H1 (cell line): ENCODE measurements at regions not wholly inside any gene's neighbourhood (a gene's known extent, or its start where the extent isn't known, plus 50 kb on each side); places are given as distances from the start of the nearest gene placed in this dataset.

Experiments
- CTCF ChIA-PET: fragments of 300-600 bp; sonication (Branson Sonifier 250); formaldehyde crosslinking; loops from one replicate; lab custom pipeline; 2021; ENCODE audit not compliant: partially characterized antibody; lab: Charles Lee
- POLR2A ChIA-PET: fragments of 300-600 bp; sonication (Branson Sonifier 250); formaldehyde crosslinking; loops from one replicate; lab custom pipeline; 2021; ENCODE audit warnings: inconsistent platforms; ENCODE audit not compliant: partially characterized antibody; lab: Charles Lee
- DNase-seq, 2 experiments: peaks; one replicate each; pipeline versions ENCODE4 v3.0.0 to v3.0.0-alpha.2; 2010 to 2022; ENCODE audit warnings: low spot score in 2 of 2, low read depth in 1 of 2, mixed read lengths in 1 of 2
- FAIRE-seq: peaks from 2 replicates; lab custom pipeline; 2011; peaks lifted over from hg19 to GRCh38; lab: Jason Lieb, UNC
- H2AFZ ChIP-seq: 2 replicates; pipeline ENCODE4 v1.8.1; 2012; ENCODE audit warnings: low read length, inconsistent platforms
- H2AK5ac ChIP-seq: 2 replicates; pipeline ENCODE4 v1.6.1; 2013; ENCODE audit warnings: low read depth, low read length
- H2BK120ac ChIP-seq: replicated peaks from 2 replicates; pipeline ENCODE3; 2013; ENCODE audit warnings: low read depth, low read length, inconsistent platforms
- H2BK12ac ChIP-seq: 2 replicates; pipeline ENCODE4 v1.6.1; 2013; ENCODE audit warnings: low read depth, low read length
- H2BK15ac ChIP-seq: 2 replicates; pipeline ENCODE4 v1.6.1; 2013; ENCODE audit warnings: low read length
- H2BK20ac ChIP-seq: 2 replicates; pipeline ENCODE4 v1.6.1; 2013; ENCODE audit warnings: low read length
- H2BK5ac ChIP-seq: 2 replicates; pipeline ENCODE4 v1.6.1; 2013; ENCODE audit warnings: low read depth, low read length
- H3K14ac ChIP-seq: 2 replicates; pipeline ENCODE4 v1.6.1; 2013; ENCODE audit warnings: inconsistent platforms; ENCODE audit not compliant: insufficient read length
- H3K18ac ChIP-seq: 2 replicates; pipeline ENCODE4 v1.6.1; 2013; ENCODE audit warnings: low read length; ENCODE audit errors: extremely low read depth
- H3K23ac ChIP-seq: 2 replicates; pipeline ENCODE4 v1.6.1; 2013; ENCODE audit warnings: inconsistent platforms; ENCODE audit not compliant: insufficient read length
- H3K23me2 ChIP-seq: 2 replicates; pipeline ENCODE4 v1.6.1; 2013; ENCODE audit warnings: low read depth, low read length
- H3K27ac ChIP-seq: 2 replicates; pipeline ENCODE4 v1.6.1; 2011; ENCODE audit warnings: low read depth, low read length, inconsistent platforms
- H3K27me3 ChIP-seq, 4 experiments: replicated peaks in 1 of 4; 1 replicate in 1 of 4; 2 replicates in 3 of 4; pipeline versions ENCODE4 v1.6.1 to v1.8.1; 2011 to 2013; ENCODE audit warnings: low read length in 3 of 4, mild to moderate bottlenecking in 3 of 4, inconsistent platforms in 2 of 4, mixed read lengths in 2 of 4, moderate library complexity in 1 of 4; ENCODE audit not compliant: control insufficient read depth in 3 of 4, insufficient read depth in 3 of 4; ENCODE audit errors: extremely low read depth in 1 of 4
- H3K36me3 ChIP-seq, 4 experiments: 2 replicates each; pipeline versions ENCODE4 v1.6.1 to v1.8.1; 2011 to 2013; ENCODE audit warnings: mild to moderate bottlenecking in 4 of 4, low read length in 3 of 4, moderate library complexity in 2 of 4, control low read depth in 1 of 4, inconsistent platforms in 1 of 4; ENCODE audit not compliant: insufficient read depth in 4 of 4, control insufficient read depth in 2 of 4
- H3K4ac ChIP-seq: replicated peaks from 2 replicates; pipeline ENCODE3; 2013; ENCODE audit warnings: low read length, low read depth, mixed read lengths, inconsistent platforms; ENCODE audit not compliant: insufficient read length
- H3K4me1 ChIP-seq, 4 experiments: replicated peaks in 1 of 4; 1 replicate in 1 of 4; 2 replicates in 3 of 4; pipeline versions ENCODE4 v1.6.1 to v1.8.1; 2011 to 2013; ENCODE audit warnings: low read length in 3 of 4, inconsistent platforms in 2 of 4, mixed read lengths in 1 of 4; ENCODE audit not compliant: insufficient read depth in 4 of 4, control insufficient read depth in 3 of 4
- H3K4me2 ChIP-seq, 2 experiments: 2 replicates each; pipeline versions ENCODE4 v1.6.1 to v1.8.1; 2011 to 2013; ENCODE audit warnings: low read depth in 2 of 2, low read length in 2 of 2, control low read depth in 1 of 2, inconsistent platforms in 1 of 2, mild to moderate bottlenecking in 1 of 2; ENCODE audit not compliant: insufficient read depth in 1 of 2
- H3K4me3 ChIP-seq, 4 experiments: fragments of 200-600, 300-600 bp in 1 of 4; sonication (generic), shearing (Covaris generic), sonication (Bioruptor Twin) in 1 of 4; 2 replicates each; pipeline versions ENCODE4 v1.5.1 to v1.8.1; 2011 to 2016; ENCODE audit warnings: low read length in 4 of 4, low read depth in 3 of 4, control low read depth in 2 of 4, inconsistent platforms in 2 of 4, mild to moderate bottlenecking in 2 of 4, mixed read lengths in 1 of 4, moderate library complexity in 1 of 4; ENCODE audit not compliant: insufficient read depth in 2 of 4; ENCODE audit errors: extremely low read depth in 1 of 4
- H3K56ac ChIP-seq: replicated peaks from 2 replicates; pipeline ENCODE3; 2013; ENCODE audit warnings: low read depth, mild to moderate bottlenecking, mixed read lengths, low read length, inconsistent platforms; ENCODE audit not compliant: insufficient read length
- H3K79me1 ChIP-seq: 2 replicates; pipeline ENCODE4 v1.6.1; 2013; ENCODE audit warnings: low read depth, low read length, control low read depth
- H3K79me2 ChIP-seq, 2 experiments: 2 replicates each; pipeline versions ENCODE4 v1.6.1 to v1.8.1; 2012 to 2013; ENCODE audit warnings: low read length in 2 of 2, mild to moderate bottlenecking in 2 of 2, inconsistent platforms in 1 of 2; ENCODE audit not compliant: insufficient read depth in 2 of 2, control insufficient read depth in 1 of 2
- H3K9ac ChIP-seq, 4 experiments: replicated peaks in 1 of 4; 1 replicate in 1 of 4; 2 replicates in 3 of 4; pipeline versions ENCODE4 v1.6.1 to v1.8.1; 2011 to 2013; ENCODE audit warnings: low read depth in 3 of 4, low read length in 3 of 4, control low read depth in 2 of 4, mild to moderate bottlenecking in 2 of 4, moderate library complexity in 2 of 4, inconsistent platforms in 1 of 4; ENCODE audit errors: extremely low read depth in 1 of 4
- H3K9me3 ChIP-seq, 2 experiments: 2 replicates each; pipeline versions ENCODE4 v1.6.1 to v1.8.1; 2012 to 2013; ENCODE audit warnings: mild to moderate bottlenecking in 2 of 2, moderate library complexity in 2 of 2, control low read depth in 1 of 2, inconsistent platforms in 1 of 2, low read depth in 1 of 2, low read length in 1 of 2, mixed read lengths in 1 of 2; ENCODE audit not compliant: insufficient read depth in 2 of 2
- H4K20me1 ChIP-seq, 2 experiments: replicated peaks in 1 of 2; 2 replicates each; pipeline versions ENCODE3 to v1.8.1; 2011 to 2013; ENCODE audit warnings: inconsistent platforms in 2 of 2, low read length in 2 of 2, mild to moderate bottlenecking in 1 of 2; ENCODE audit not compliant: insufficient read depth in 2 of 2, control insufficient read depth in 1 of 2
- H4K5ac ChIP-seq: 2 replicates; pipeline ENCODE4 v1.6.1; 2013; ENCODE audit warnings: low read length, low read depth, mixed read lengths, inconsistent platforms; ENCODE audit not compliant: insufficient read length
- H4K8ac ChIP-seq: 2 replicates; pipeline ENCODE4 v1.8.0; 2013; ENCODE audit warnings: mild to moderate bottlenecking, moderate library complexity, low read length, inconsistent platforms; ENCODE audit not compliant: insufficient read depth; ENCODE audit errors: extremely low read depth
- H4K91ac ChIP-seq: replicated peaks from 2 replicates; pipeline ENCODE3; 2013; ENCODE audit warnings: low read length, mixed read lengths, inconsistent platforms; ENCODE audit not compliant: insufficient read length
- ASH2L ChIP-seq: fragments of 200-600, 300-600 bp; sonication (generic); IDR thresholded peaks from one replicate; pipeline ENCODE4 v1.7.1; 2017; ENCODE audit warnings: low read length
- CTBP2 ChIP-seq: IDR thresholded peaks from 2 replicates; pipeline ENCODE4 v1.7.0; 2011; ENCODE audit warnings: borderline replicate concordance, mild to moderate bottlenecking, moderate library complexity, mixed read lengths, low read length; ENCODE audit not compliant: insufficient read depth, insufficient read length
- EZH2 ChIP-seq: fragments of 200-600 bp; sonication (generic); IDR thresholded peaks from 2 replicates; pipeline ENCODE4 v1.7.1; 2012; ENCODE audit warnings: low read depth, mild to moderate bottlenecking, moderate library complexity, low read length, inconsistent platforms; ENCODE audit not compliant: severe bottlenecking
- GABPA ChIP-seq: IDR thresholded peaks from 2 replicates; pipeline ENCODE4 v1.6.1; 2011; ENCODE audit warnings: mild to moderate bottlenecking, low read length, moderate library complexity, borderline replicate concordance; ENCODE audit not compliant: insufficient read depth
- JUND ChIP-seq: IDR thresholded peaks from 2 replicates; pipeline ENCODE4 v1.6.1; 2011; ENCODE audit warnings: mild to moderate bottlenecking, improper control_type of control experiment, low read length
- RAD21 ChIP-seq, 2 experiments: IDR thresholded peaks in 1 of 2; conservative IDR thresholded peaks in 1 of 2; 2 replicates each; pipeline ENCODE4 v1.6.1; 2011; ENCODE audit warnings: low read depth in 2 of 2, low read length in 2 of 2, improper control_type of control experiment in 1 of 2, inconsistent platforms in 1 of 2, mild to moderate bottlenecking in 1 of 2, moderate library complexity in 1 of 2
- SIN3A ChIP-seq, 2 experiments: IDR thresholded peaks in 1 of 2; conservative IDR thresholded peaks in 1 of 2; 2 replicates each; pipeline ENCODE4 v1.6.1; 2011 to 2012; ENCODE audit warnings: low read length in 2 of 2, improper control_type of control experiment in 1 of 2, low read depth in 1 of 2, mild to moderate bottlenecking in 1 of 2
- SIX5 ChIP-seq: IDR thresholded peaks from 2 replicates; pipeline ENCODE4 v1.6.1; 2011; ENCODE audit warnings: mild to moderate bottlenecking, low read depth, low read length
- SP1 ChIP-seq: IDR thresholded peaks from 2 replicates; pipeline ENCODE4 v1.6.1; 2011; ENCODE audit warnings: low read depth, low read length
- SRF ChIP-seq: IDR thresholded peaks from 2 replicates; pipeline ENCODE4 v1.6.1; 2011; ENCODE audit warnings: mild to moderate bottlenecking, low read depth, low read length, moderate library complexity
- TBP ChIP-seq: IDR thresholded peaks from 2 replicates; pipeline ENCODE4 v1.6.1; 2011; ENCODE audit warnings: low read depth, low read length, improper control_type of control experiment
- WGBS, 2 experiments: shearing (Covaris generic) in 1 of 2; methylation state at CpG; one replicate each; pipeline versions ENCODE4 v1.1.6 to v1.1.7; 2013 to 2015; ENCODE audit warnings: low lambda C conversion rate in 2 of 2, mixed read lengths in 2 of 2, inconsistent platforms in 1 of 2, low coverage in 1 of 2, missing lambda C conversion rate in 1 of 2; ENCODE audit not compliant: insufficient replicate concordance in 2 of 2, insufficient coverage in 1 of 2, insufficient read length in 1 of 2; ENCODE audit errors: extremely low coverage in 1 of 2, missing lambda C conversion rate in 1 of 2; 5-methylcytosine and 5-hydroxymethylcytosine counted together
- TF ChIP-seq, protein P1 (sequence below): IDR thresholded peaks from 2 replicates; pipeline ENCODE4 v1.6.1; 2011; ENCODE audit warnings: low read length, improper control_type of control experiment

GRCh38 chr13:72122661-72123255, 255.8 kb upstream of the DACH1 start:
- no peaks in the 10 kb centered on the region for H3K79me2 ChIP-seq
- DNase-seq: no peak
- no peaks in the 10 kb centered on the region for H3K79me1 ChIP-seq
- peak overlapping the region; percentile 78 for H2BK12ac ChIP-seq
- no peaks in the 10 kb centered on the region for H3K9me3 ChIP-seq
- no peaks in the 10 kb centered on the region for H3K36me3 ChIP-seq
- H4K5ac ChIP-seq: no peak overlapping the region
- no peak overlapping the region for H3K14ac ChIP-seq
- no peaks in the 10 kb centered on the region for H4K20me1 ChIP-seq
- no peak overlapping the region for H4K91ac ChIP-seq
- H3K56ac ChIP-seq: no peak overlapping the region
- POLR2A ChIA-PET: no interaction called here
- peak overlapping the region; percentile 74 for H3K4ac ChIP-seq
- peak overlapping the region; percentile 76; the same call in 1 of the 2 replicates for H2BK5ac ChIP-seq
- no peak overlapping the region for H2BK15ac ChIP-seq
- peak overlapping the region; percentile 10 to 52; a peak in 2 of 4 replicates for H3K4me2 ChIP-seq
- H3K4me1 ChIP-seq: peaks cover 0 to 14% (median 5%) of the 10 kb centered on the region in 4 experiments; a peak in 4 of 7 replicates
- H2AK5ac ChIP-seq: no peak overlapping the region
- WGBS, 2 experiments: 98% methylated on average over 3 of the region's 3 CpGs; no CpG with 5 or more reads in 1 of the 2 experiments
- H3K27ac ChIP-seq: no peak overlapping the region
- peak overlapping the region; percentile 91; the same call in 1 of the 2 replicates for H2BK20ac ChIP-seq
- no peak overlapping the region for H4K8ac ChIP-seq
- H2BK120ac ChIP-seq: no peak overlapping the region
- no peaks in the 10 kb centered on the region for H3K27me3 ChIP-seq
- H2AFZ ChIP-seq: peak overlapping the region; percentile 81
- no peak overlapping the region for H3K23ac ChIP-seq
- CTCF ChIA-PET: interaction anchor here (0.6 to 1.5 kb wide), 3 partner anchors 18 to 244 kb away, joined by 3 read pairs; no protein-coding TSS in a partner anchor
- FAIRE-seq: no peak
- no peak overlapping the region; a peak in 1 of 8 replicates for H3K4me3 ChIP-seq
- peak overlapping the region; percentile 73; the same call in 1 of the 2 replicates for H3K18ac ChIP-seq
- H3K9ac ChIP-seq: no peak overlapping the region
- no peaks in the 10 kb centered on the region for H3K23me2 ChIP-seq
- no peak for TF ChIP-seq JUND
- no peak for TF ChIP-seq SIN3A (conservative IDR thresholded peaks at IDR 0.05 in 1 of 2, IDR thresholded peaks at IDR 0.05 in 1 of 2; ENCODE audit: low read depth in 1 of 2, low read length in 2 of 2)
- TF ChIP-seq SIX5: no peak
- no peak for TF ChIP-seq EZH2
- no peak for TF ChIP-seq SRF
- TF ChIP-seq CTBP2: no peak
- TF ChIP-seq TBP: no peak
- no peak for TF ChIP-seq SP1
- TF ChIP-seq GABPA: no peak
- no peak for TF ChIP-seq RAD21 (IDR thresholded peaks at IDR 0.05 in 1 of 2, conservative IDR thresholded peaks at IDR 0.05 in 1 of 2; ENCODE audit: low read depth in 2 of 2, low read length in 2 of 2)
- TF ChIP-seq ASH2L: no peak
- TF ChIP-seq, protein P1, sequence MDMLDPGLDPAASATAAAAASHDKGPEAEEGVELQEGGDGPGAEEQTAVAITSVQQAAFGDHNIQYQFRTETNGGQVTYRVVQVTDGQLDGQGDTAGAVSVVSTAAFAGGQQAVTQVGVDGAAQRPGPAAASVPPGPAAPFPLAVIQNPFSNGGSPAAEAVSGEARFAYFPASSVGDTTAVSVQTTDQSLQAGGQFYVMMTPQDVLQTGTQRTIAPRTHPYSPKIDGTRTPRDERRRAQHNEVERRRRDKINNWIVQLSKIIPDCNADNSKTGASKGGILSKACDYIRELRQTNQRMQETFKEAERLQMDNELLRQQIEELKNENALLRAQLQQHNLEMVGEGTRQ: no peak
